ENCODE measurements at regions not wholly inside any gene's neighbourhood (a gene's known extent, or its start where the extent isn't known, plus 50 kb on each side); places are given as distances from the start of the nearest gene placed in this dataset.

DNA sequence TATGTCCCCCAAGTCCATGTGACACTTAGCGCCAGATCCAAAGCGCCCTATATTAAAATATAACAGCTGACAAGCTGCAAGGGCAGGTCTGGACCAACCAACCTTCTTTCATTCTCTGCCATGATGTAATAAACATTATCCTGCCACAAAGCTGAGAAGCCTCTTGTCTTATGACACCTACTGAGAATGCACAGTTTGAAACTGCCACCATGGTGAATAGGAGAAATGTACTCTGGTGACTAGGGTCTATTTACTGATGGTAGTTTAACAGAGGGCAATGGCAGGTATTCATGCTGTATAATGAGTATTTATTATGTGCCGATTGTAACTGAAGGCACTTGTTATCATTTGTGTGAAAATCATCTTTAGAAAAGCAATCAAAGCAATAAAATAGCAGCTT lies 634.0 kb downstream of the OTOL1 start:
- no peak for DNase-seq (ENCODE audit: low read depth)
- H3K4me3 ChIP-seq (ENCODE audit: low read length), result no peak overlapping the region
- TF ChIP-seq, protein P1, sequence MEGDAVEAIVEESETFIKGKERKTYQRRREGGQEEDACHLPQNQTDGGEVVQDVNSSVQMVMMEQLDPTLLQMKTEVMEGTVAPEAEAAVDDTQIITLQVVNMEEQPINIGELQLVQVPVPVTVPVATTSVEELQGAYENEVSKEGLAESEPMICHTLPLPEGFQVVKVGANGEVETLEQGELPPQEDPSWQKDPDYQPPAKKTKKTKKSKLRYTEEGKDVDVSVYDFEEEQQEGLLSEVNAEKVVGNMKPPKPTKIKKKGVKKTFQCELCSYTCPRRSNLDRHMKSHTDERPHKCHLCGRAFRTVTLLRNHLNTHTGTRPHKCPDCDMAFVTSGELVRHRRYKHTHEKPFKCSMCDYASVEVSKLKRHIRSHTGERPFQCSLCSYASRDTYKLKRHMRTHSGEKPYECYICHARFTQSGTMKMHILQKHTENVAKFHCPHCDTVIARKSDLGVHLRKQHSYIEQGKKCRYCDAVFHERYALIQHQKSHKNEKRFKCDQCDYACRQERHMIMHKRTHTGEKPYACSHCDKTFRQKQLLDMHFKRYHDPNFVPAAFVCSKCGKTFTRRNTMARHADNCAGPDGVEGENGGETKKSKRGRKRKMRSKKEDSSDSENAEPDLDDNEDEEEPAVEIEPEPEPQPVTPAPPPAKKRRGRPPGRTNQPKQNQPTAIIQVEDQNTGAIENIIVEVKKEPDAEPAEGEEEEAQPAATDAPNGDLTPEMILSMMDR (IDR thresholded peaks at IDR 0.05; ENCODE audit: insufficient read depth, low read depth, low read length, missing control alignments), result no peak

DNA sequence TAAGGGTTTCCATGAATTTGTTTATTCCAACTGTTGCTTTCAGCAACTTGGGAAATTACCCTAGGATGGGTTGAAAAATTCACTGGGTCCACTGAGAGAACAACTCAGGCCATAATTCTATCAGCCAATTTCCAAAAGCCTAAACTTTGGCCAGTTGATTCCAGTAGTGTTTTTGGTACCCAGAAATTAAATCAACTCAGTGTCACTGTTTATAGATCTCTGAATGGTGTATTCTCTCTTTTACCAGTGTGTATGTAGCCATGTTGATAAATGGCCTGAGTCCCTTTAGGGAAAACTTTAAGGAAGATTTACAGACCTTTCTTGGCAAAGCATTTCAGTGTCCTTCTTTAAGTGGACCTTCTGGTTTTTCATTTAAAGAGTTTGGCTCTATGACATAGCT lies 636.4 kb downstream of the OTOL1 start:
- TF ChIP-seq, protein P1 (IDR thresholded peaks at IDR 0.05; ENCODE audit: insufficient read depth, low read depth, low read length, missing control alignments), result no peak
- DNase-seq (ENCODE audit: low read depth), result no peak
- H3K4me3 ChIP-seq (ENCODE audit: low read length), result no peak overlapping the region

DNA sequence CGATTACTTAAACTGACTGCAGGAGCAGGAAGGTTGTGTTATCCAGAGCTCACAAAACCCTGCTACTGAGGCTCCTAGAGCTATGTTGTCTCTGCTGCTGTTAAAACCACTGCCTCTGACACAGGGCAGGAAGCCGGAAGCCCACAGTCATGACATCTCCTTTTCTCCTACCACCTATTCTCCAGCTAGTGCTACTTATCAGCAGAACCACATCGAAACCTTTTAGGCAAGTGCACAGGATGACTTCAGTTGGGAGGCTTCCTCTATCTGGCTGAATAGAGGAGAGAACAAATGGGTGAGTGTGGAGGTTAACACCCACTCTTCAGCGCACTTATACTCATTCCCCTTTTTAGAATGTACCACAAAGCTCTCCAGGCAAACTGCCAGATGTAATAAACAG lies 638.0 kb downstream of the OTOL1 start:
- TF ChIP-seq, protein P1 (IDR thresholded peaks at IDR 0.05; ENCODE audit: insufficient read depth, low read depth, low read length, missing control alignments), result no peak
- DNase-seq (ENCODE audit: low read depth), result no peak
- H3K4me3 ChIP-seq (ENCODE audit: low read length), result no peak overlapping the region

DNA sequence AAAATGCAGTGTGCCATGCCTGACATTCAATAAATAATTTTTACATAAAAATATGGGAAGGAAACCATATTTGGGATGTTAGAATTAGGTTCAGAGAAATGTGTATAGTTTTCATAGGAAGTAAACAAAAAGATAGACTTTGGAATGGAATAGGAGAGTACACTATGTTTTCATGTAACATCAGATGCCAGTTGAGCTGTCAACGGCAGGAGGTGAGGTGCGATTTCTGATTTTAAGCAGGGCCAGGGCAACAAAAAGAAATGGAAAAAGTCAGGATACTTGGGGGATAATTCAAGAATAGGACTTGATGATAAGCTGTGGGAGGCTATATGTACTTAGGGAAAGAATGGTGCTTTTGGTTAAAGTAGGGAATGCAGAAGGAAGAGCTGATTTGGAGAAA lies 639.5 kb downstream of the OTOL1 start:
- no peak for DNase-seq (ENCODE audit: low read depth)
- H3K4me3 ChIP-seq (ENCODE audit: low read length), result no peak overlapping the region
- TF ChIP-seq, protein P1 (IDR thresholded peaks at IDR 0.05; ENCODE audit: insufficient read depth, low read depth, low read length, missing control alignments), result no peak

DNA sequence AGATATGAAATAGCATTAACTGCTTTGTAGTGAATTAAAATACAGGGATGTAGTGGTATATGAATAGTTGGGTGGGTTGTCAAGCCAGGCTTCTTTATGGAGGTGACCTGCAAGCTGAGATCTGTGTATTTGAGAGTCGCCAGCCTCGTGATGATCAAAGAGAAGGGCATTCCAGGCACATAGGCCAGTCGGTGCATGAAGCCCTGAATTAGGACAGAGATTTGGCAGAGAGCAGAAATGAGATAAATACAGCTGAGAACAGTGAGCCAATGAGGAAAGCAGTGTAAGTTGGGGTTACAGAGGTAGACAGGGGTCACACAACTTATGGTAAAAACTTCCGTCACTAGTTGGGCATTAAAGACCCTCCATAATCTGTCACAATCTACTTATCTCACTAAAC lies 641.9 kb downstream of the OTOL1 start:
- DNase-seq (ENCODE audit: low read depth), result no peak
- TF ChIP-seq, protein P1 (IDR thresholded peaks at IDR 0.05; ENCODE audit: insufficient read depth, low read depth, low read length, missing control alignments), result no peak

DNA sequence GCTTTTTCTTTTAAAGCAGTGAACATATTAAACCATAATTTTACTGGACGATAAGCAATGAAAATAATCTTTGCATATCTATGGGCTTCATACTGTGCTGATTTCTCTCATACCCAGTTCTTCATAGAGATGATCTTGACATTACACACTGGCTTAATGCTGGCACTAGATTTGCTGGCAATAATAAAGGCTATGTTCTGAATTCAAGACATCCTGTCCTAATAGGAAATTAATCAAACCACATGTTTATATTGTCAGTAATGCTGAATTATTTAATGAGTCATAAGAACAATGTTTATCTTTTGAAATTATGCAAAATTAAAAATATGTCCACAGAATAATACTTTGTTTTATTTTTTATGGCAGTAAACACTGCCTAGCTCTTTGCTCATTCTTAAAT lies 643.2 kb downstream of the OTOL1 start:
- no peak for DNase-seq (ENCODE audit: low read depth)
- H3K4me3 ChIP-seq (ENCODE audit: low read length), result no peak overlapping the region
- TF ChIP-seq, protein P1 (IDR thresholded peaks at IDR 0.05; ENCODE audit: insufficient read depth, low read depth, low read length, missing control alignments), result no peak

More for the DNA sequence above, 641.9 kb downstream of the OTOL1 start:
- no peak overlapping the region for H3K4me3 ChIP-seq (ENCODE audit: low read length)

DNA sequence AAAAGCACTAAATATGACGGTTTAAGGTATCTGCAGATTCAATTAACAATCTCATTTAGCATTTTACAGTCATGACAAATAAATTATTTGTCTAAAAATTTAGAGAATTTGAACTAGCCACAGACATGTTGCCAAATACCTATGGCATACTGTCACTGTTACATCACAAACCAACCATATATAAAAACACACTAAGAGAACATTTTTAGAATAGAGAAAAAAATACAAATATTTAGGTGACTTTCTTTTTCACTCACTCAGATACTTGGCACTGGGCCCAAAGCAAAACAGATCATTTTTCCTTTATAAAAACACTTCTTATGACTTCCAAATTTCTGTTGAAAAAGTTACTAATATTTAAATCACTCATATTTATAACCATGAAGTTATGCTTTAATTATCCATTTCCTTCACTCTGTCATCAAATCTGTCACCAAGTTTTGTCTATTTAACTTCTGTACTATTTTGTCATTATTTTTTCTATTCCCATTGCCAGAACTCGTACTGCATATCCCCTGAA lies 644.7 kb downstream of the OTOL1 start:
- no peak overlapping the region for H3K4me3 ChIP-seq (ENCODE audit: low read length)
- DNase-seq (ENCODE audit: low read depth), result peak; percentile 48
- TF ChIP-seq, protein P1 (IDR thresholded peaks at IDR 0.05; ENCODE audit: insufficient read depth, low read depth, low read length, missing control alignments), result no peak

All from epithelial cell of esophagus (primary cell).